Jurkat, Clone E6-1 (cell line): ENCODE measurements at regions not wholly inside any gene's neighbourhood (a gene's known extent, or its start where the extent isn't known, plus 50 kb on each side); places are given as distances from the start of the nearest gene placed in this dataset.
"Not testable (repeated sequence)": the region's sequence is repeated elsewhere in the genome, so short reads cannot be mapped to it uniquely, and the experiment has no call there.

Experiments
- DNase-seq: peaks from one replicate; pipeline ENCODE4 v3.0.0-alpha.2; 2011; ENCODE audit warnings: low read depth, low spot score
- H3K4me3 ChIP-seq: 2 replicates; pipeline ENCODE4 v1.5.1; 2011; ENCODE audit warnings: mild to moderate bottlenecking, low read length, control low read depth, moderate library complexity

DNA sequence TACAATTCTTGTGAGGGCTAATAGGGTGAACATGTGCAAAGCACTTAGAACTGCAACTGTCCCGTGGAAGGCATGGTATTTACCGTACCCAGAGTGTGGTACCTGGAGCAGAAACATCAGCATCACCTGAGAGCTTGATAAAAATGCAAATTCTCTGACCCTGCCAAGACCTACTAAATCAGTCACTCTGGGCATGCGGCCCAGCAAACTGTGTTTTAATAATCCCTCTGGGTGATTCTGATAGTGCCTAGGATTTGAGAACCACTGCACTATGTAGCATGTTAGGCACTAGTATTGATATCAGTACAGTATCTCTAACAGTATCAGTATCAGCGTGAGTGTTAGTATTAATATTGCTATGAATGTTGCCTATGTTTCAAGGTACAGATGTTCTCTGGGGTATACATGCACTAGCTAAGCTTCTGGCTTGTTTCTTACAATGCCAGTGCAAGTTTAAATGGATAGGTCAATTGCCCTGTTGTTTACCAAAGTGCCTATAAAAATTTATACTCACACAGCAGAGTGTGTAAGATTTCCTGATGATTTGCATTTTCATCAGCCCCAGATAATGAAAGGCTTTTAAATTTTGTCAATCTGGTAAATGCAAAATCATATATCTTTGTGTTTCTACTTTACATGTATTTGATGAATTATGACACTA, 354.0 kb downstream of the HS3ST1 start:
- DNase-seq = no peak
- no peak overlapping the region for H3K4me3 ChIP-seq

DNA sequence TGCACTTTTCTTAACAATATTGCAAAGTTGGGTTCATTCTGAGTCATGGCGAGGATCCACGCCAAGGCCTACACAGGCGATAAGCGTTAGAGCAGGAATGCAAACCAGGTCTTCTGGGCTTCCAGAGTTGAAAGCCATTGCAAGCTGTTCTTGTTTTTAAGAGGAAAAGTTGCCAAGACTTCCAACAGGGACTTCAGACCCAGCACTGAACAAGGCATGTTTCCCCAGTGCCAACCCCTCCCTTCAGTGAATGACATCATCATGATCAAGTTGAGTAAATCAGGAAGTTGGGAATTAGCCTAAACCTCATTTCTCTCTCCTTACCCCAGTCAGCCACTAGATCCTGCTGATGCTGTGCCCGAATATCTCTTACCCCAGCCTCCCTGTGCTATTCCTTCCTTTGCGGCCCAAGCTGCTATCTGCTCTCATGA, 355.1 kb downstream of the HS3ST1 start:
- H3K4me3 ChIP-seq = no peak overlapping the region
- no peak for DNase-seq

- DNase-seq = no peak
- H3K4me3 ChIP-seq = no peak overlapping the region
Measured at GRCh38 chr4:11072999-11073398, 355.7 kb downstream of the HS3ST1 start.

- no peak overlapping the region for H3K4me3 ChIP-seq
- DNase-seq = no peak
Measured at GRCh38 chr4:11072463-11072862, 356.2 kb downstream of the HS3ST1 start.

DNA sequence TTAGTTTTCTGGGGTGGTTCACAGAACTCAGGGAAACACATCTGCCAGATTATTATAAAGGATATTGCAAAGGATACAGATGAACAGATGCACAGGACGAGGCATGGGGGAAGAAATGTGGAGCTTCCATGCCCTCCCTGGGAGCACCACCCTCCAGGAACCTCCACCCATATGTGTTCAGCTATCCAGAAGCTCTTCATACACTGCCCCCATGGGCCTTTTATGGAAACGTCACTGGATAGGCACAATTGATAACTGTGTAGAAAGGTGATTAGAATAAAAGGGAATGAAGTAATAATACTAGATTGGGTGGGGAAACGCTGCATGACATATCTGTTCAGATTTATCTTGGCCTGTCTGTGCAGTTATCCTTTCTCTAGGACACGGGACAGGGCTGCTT, 357.9 kb downstream of the HS3ST1 start:
- H3K4me3 ChIP-seq = no peak overlapping the region
- DNase-seq = no peak

DNA sequence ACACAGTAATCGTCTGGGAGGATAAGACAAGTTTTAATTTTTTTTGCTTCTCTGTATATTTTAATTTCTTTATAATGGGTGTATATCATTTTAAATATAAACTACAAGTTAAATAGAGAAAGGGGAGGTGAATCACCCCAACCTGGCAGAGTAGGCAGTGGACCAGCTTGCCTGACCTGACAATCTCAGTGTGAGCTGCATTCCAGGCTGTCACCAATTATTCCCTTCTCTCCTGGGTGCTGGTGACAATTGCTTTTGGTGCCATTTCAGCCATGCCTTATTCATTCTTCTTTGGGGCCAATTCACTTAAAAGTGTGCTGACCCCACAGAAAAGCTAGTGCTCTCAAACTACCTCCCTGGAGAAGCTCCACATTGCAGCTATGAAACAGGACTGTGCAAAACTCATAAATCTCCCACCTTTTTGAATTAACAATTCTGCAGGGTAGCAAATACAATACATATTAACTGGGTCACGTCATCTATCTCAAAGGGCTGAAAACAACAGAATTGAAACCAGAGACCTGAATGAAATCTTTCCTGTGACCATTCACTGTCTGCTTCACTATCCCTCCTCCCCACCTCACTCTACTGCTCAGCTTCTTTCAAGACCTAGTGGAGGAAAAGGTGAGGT, 359.0 kb downstream of the HS3ST1 start:
- no peak overlapping the region for H3K4me3 ChIP-seq
- DNase-seq = no peak

- no peak overlapping the region for H3K4me3 ChIP-seq
- no peak for DNase-seq
Measured at GRCh38 chr4:11069083-11069482, 359.6 kb downstream of the HS3ST1 start.

DNA sequence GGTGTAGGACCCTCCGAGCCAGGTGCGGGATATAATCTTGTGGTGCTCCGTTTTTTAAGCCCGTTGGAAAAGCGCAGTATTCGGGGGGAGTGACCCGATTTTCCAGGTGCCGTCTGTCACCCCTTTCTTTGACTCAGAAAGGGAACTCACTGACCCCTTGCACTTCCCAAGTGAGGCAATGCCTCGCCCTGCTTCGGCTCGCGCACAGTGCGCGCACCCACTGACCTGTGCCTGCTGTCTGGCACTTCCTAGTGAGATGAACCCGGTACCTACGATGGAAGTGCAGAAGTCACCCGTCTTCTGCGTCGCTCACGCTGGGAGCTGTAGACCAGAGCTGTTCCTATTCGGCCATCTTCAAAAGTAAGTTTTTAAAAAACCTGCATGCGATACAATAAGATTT, 362.1 kb downstream of the HS3ST1 start:
- not testable (repeated sequence) for DNase-seq, H3K4me3 ChIP-seq

GRCh38 chr4:11060637-11061036, 368.1 kb downstream of the HS3ST1 start:
- H3K4me3 ChIP-seq, DNase-seq: not testable (repeated sequence)

GRCh38 chr4:11054937-11055336, 370.4 kb upstream of the CLNK start:
- not testable (repeated sequence) for H3K4me3 ChIP-seq, DNase-seq

GRCh38 chr4:11053601-11054220, 369.1 kb upstream of the CLNK start:
- no peak for DNase-seq
- no peak overlapping the region for H3K4me3 ChIP-seq

- no peak for DNase-seq
- no peak overlapping the region for H3K4me3 ChIP-seq
Measured at GRCh38 chr4:11051181-11051580, 366.6 kb upstream of the CLNK start.

GRCh38 chr4:11050766-11051165, 366.2 kb upstream of the CLNK start:
- no peak overlapping the region for H3K4me3 ChIP-seq
- DNase-seq = no peak

DNA sequence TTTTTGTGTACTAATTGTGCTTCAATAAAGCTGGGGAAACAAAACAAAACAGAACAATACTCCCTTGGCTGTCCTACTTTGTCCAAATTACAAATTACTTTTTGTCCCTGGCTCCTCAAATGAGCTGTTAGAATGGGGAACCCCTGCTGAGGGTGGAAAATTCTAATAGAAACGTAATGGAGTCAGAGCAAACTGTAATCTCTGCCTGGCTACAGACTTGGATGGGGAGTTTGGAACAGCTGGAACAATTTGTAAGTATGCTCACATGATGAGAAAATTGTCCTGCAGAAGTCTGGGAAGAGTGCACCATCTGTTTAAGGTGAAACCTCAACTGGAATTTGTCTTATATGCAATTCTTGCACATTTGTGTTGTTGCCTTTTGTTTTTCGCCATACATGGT, 364.4 kb upstream of the CLNK start:
- DNase-seq = no peak
- H3K4me3 ChIP-seq = no peak overlapping the region

GRCh38 chr4:11042760-11043159, 358.2 kb upstream of the CLNK start:
- H3K4me3 ChIP-seq = no peak overlapping the region
- no peak for DNase-seq

GRCh38 chr4:11039634-11040131, 355.1 kb upstream of the CLNK start:
- no peak for DNase-seq
- no peak overlapping the region for H3K4me3 ChIP-seq

- H3K4me3 ChIP-seq = no peak overlapping the region
- DNase-seq = no peak
Measured at GRCh38 chr4:11038926-11039325, 354.4 kb upstream of the CLNK start.

DNA sequence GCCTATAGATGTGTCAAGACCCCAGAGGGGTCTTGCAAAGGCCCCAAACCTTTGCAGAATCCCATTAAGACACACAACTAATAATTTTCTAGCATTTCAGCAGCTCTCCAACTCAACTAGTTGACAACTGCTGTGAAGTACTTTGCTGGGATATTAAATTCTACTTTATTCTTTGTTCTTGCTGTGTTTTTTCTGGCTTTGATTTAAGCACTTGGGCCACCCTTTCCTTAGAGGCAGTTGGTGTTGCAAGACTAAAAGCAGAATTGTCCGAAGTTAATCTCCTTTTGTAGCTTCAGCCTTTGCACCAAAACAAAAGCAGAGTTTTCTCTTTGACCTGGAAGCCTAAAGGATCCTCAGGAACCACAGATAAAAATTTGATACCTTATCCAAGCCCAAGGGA, 353.1 kb upstream of the CLNK start:
- H3K4me3 ChIP-seq = no peak overlapping the region
- no peak for DNase-seq

- no peak for DNase-seq
- H3K4me3 ChIP-seq = no peak overlapping the region
Measured at GRCh38 chr4:11028334-11028733, 343.8 kb upstream of the CLNK start.

DNA sequence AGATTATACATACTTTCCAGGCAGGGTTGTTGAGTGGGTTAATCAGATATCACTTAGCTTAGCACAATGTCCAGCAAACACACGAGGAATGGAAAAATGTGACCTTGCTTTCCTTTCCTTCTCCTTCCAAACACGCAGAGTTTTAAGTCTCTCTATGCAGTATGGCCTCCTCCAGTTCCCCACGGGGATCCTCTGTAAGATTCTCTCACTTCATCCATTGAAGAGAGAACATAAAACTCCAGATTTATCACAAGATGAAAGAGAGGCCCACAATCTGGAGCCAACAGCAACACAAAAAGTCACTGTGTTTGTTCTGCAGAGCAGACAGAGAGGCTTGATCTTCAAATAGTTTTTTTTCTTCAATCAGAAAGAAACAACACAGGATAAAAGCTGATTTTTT, 336.8 kb upstream of the CLNK start:
- no peak for DNase-seq
- no peak overlapping the region for H3K4me3 ChIP-seq
